ENCODE measurements at regions not wholly inside any gene's neighbourhood (a gene's known extent, or its start where the extent isn't known, plus 50 kb on each side); places are given as distances from the start of the nearest gene placed in this dataset.
A peak's percentile ranks its signal among the peaks of the same experiment; 100 is the strongest.
"Not testable (repeated sequence)": the region's sequence is repeated elsewhere in the genome, so short reads cannot be mapped to it uniquely, and the experiment has no call there.

GRCh38 chr3:43236008-43236407 lies 50.3 kb upstream of the SNRK start:
- no peak for TF ChIP-seq CTCF (IDR thresholded peaks at IDR 0.05; ENCODE audit: insufficient read depth, low read depth, low read length, missing control alignments)
- no peak overlapping the region for H3K4me3 ChIP-seq (ENCODE audit: low read length)
- DNase-seq (ENCODE audit: low read depth) = peak; percentile 80

- no peak overlapping the region for H3K4me3 ChIP-seq (ENCODE audit: low read length)
- DNase-seq (ENCODE audit: low read depth) = no peak
- no peak for TF ChIP-seq CTCF (IDR thresholded peaks at IDR 0.05; ENCODE audit: insufficient read depth, low read depth, low read length, missing control alignments)
Observed at GRCh38 chr3:43233062-43233461, 53.3 kb upstream of the SNRK start.

GRCh38 chr3:43231276-43232000 lies 54.9 kb upstream of the SNRK start:
- no peak overlapping the region for H3K4me3 ChIP-seq (ENCODE audit: low read length)
- no peak for TF ChIP-seq CTCF (IDR thresholded peaks at IDR 0.05; ENCODE audit: insufficient read depth, low read depth, low read length, missing control alignments)
- no peak for DNase-seq (ENCODE audit: low read depth)

GRCh38 chr3:43229865-43230264 lies 56.5 kb upstream of the SNRK start:
- not testable (repeated sequence) for H3K4me3 ChIP-seq (ENCODE audit: low read length)

GRCh38 chr3:43227685-43228084 lies 58.7 kb upstream of the SNRK start:
- not testable (repeated sequence) for H3K4me3 ChIP-seq (ENCODE audit: low read length)

More at GRCh38 chr3:43229865-43230264, 56.5 kb upstream of the SNRK start:
- peak; percentile 28 for DNase-seq (ENCODE audit: low read depth)

GRCh38 chr3:43224405-43225073 lies 61.8 kb upstream of the SNRK start:
- TF ChIP-seq CTCF (IDR thresholded peaks at IDR 0.05; ENCODE audit: insufficient read depth, low read depth, low read length, missing control alignments) = no peak
- no peak overlapping the region for H3K4me3 ChIP-seq (ENCODE audit: low read length)
- no peak for DNase-seq (ENCODE audit: low read depth)

More at GRCh38 chr3:43227685-43228084, 58.7 kb upstream of the SNRK start:
- not testable (repeated sequence) for DNase-seq (ENCODE audit: low read depth)

GRCh38 chr3:43223670-43224364 lies 62.5 kb upstream of the SNRK start:
- peak; percentile 17 for DNase-seq (ENCODE audit: low read depth)
- TF ChIP-seq CTCF (IDR thresholded peaks at IDR 0.05; ENCODE audit: insufficient read depth, low read depth, low read length, missing control alignments) = peak; percentile 45
- H3K4me3 ChIP-seq (ENCODE audit: low read length) = no peak overlapping the region
